ENCODE measurements at regions not wholly inside any gene's neighbourhood (a gene's known extent, or its start where the extent isn't known, plus 50 kb on each side); places are given as distances from the start of the nearest gene placed in this dataset.

GRCh38 chrX:49773993-49774392 lies 55.1 kb upstream of the PAGE4 start:
- DNase-seq (ENCODE audit: low read depth in 2 of 2) = no peak

GRCh38 chrX:49767236-49767635 lies 61.9 kb upstream of the PAGE4 start:
- DNase-seq (ENCODE audit: low read depth in 2 of 2) = no peak

DNA sequence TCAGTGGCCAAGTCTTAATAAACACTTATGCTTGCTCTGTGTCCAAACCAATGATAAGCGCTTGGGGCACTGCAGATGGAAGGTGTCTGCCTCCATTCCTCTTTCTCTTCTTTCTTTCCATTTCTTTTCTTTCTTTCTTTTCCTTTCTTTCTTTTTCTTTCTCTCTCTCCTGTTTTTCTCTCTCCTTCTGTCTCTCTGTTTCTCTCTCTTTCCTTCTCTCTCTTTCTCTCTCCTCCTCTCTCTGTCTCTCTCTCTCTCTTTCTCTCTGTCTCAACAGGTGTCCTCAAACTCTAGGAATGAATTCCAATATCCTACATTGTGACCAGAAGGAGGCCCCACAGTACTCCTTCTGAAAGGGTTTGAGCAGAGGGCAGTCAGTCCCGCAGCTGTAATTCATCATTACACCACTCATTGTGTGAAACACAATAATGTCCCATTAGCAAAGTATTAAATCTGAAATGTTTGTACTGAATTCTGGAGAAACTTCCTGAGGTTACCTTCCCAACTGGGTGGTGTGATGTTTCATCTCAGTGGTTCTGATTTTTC lies 66.5 kb upstream of the PAGE1 start:
- no peak for DNase-seq (ENCODE audit: low read depth in 2 of 2)

DNA sequence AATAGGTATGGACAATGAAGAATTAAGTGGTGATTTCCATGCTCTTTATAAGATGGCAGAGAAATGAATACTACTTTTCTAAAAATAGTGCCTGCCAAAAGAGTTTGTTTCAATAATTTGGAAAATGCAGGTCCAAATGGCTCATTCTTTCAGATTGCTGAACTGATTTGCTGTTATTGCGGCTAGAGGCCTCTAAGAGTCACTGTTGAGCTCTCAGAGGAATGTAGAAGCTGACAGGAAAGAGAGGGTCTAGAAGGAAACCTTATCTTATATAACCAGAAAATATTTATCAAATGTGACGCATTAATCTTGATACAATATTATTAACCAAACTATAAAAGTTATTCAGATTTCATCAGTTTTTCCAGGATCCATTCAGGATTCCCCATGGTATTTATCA lies 65.7 kb upstream of the PAGE1 start:
- no peak for DNase-seq (ENCODE audit: low read depth in 2 of 2)

DNA sequence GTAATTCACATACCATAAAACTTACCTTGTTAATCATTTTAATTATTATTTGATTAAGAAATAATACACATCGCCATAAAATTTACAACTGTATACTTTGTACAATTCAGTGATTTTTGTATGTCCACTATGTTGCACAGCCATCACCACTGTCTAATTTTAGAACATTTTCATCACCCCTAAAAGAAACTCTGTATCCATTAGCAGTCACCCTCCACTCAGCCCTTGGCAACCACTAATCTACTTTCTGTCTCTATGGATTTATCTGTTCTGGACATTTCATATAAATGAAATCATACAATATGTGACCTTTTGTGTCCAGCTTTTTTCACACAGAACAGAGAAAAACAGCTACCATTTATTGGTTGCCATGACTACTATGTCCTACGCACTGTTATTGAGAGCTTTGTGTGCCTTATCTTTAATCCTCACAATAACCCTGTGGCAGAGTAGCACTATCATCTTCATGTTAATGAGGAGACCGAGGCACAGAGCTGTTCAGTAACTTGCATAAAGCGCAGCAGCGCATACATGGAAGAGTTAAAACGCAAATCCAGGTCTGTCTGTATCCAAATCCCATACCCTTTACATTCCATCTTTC lies 64.6 kb upstream of the PAGE1 start:
- no peak for DNase-seq (ENCODE audit: low read depth in 2 of 2)

DNA sequence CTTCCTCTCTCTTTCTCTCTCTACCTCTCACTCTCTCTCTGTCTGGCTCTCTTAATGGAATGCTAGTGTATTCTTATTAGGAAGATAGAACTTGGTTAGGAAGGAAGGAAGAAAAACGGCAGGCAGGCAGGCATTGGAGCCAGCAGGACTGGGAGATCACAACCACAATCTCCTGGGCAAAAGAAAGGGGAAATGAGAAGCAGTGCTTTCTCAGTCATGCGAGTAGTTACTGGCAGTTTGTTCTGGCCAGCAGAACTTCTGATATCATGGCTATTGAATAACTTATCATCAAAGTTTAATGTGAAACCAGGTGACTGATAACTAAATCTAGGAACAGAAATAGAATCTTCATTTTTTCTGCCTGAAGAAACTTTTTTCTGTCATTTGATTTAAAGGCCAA lies 60.9 kb upstream of the PAGE1 start:
- DNase-seq (ENCODE audit: low read depth in 2 of 2) = no peak

DNA sequence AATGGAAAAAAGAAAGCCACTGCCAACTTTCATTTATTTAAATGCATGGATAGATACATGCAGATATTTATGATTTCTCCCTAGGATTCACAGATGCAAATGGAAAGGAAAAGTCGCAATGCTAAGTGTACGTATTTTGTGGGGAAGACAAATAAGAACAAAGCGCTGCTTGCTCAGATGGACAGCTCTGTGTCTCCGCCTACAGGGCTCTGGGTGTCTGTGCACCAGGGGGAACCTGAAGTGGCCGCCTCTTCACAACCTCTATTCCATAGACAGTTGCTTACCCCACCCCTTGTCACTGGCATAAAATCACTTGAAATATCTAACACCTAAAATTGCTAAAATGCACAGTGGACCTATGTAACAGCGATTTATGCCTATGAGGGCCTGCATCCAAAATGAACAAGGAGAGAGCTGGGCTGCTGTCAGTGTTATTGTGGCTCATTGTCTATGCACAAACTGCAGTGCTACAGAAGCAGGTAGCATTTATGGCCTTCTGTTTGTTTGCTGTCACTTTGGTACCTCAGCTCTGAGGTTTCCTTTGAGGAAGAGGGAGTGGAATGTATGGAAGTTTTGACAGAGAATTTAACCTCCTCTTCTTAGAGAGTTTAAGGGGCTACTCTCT lies 58.6 kb upstream of the PAGE1 start:
- peak in 1 of 2 donors; percentile 0 for DNase-seq (ENCODE audit: low read depth in 2 of 2)

DNA sequence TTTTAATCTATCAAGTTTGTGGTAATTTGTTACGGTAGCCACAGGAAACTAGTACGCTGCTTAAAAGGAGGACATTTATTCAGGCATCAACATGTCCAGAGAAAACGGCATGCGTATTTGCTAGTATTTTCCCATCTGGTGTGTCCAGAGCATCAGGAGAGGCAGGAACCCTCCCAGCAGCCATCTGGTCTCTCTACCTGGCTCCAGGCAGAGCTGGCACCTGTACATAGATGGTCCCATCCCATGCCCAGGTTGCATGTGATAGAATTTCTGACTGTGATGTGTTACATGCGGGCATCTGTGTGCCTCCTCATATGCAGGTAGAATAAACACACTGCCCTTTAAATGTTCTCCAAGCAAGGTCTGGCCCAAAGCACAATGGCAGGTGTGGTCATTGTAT lies 57.9 kb upstream of the PAGE1 start:
- no peak for DNase-seq (ENCODE audit: low read depth in 2 of 2)

DNA sequence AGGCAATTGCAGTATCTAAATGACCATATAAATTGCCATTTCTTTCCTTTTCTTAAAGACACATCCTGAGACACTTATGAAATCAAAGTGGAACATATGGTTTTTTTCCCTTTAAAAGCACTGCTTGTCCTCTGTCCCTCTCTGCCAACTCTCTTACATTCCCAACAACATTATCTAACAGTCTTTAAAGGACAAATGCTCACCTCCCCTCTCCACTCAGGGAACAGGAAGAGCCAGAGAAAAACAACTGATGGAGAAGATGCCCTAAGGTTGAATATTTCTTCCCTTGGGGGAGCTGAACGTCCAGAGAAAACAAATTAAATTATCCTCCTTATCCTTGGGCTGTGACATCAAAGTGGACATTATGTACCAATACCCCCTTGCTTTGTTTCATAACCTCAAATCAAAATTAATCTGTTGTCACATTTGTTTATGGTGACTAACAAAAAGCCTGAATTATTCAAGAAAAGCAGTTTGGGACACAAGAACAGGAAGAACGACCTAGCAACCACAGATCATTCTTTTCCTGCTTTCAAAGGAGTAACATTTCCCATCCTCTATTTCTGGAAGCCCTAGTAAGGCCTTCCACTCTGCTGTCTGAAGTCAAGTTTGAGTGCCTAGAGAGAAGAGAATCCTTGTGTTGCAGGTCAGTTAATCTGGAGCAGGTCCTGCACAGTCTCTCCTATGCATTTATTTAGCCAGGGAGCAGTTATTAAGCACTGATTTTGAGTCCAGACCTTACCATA lies 52.6 kb upstream of the PAGE1 start:
- DNase-seq (ENCODE audit: low read depth in 2 of 2) = no peak

DNA sequence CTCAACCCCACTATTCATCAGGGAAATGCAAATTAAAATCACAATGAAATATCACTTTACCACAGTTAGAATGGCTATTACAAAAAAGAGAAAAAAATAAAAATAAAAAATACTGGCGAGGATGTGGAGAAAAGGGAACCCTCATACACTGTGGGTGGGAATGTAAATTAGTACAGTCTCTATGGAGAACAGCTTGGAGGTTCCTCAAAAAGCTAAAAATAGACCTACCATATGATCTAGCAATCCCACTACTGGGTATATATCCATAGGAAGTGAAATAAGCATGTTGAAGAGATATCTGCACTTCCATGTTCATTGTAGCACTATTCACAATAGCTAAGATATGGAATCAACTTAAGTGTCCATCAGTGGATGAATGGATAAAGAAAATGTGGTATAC lies 50.5 kb upstream of the PAGE1 start:
- no peak for DNase-seq (ENCODE audit: low read depth in 2 of 2)
